ENCODE measurements at regions not wholly inside any gene's neighbourhood (a gene's known extent, or its start where the extent isn't known, plus 50 kb on each side); places are given as distances from the start of the nearest gene placed in this dataset.

DNA sequence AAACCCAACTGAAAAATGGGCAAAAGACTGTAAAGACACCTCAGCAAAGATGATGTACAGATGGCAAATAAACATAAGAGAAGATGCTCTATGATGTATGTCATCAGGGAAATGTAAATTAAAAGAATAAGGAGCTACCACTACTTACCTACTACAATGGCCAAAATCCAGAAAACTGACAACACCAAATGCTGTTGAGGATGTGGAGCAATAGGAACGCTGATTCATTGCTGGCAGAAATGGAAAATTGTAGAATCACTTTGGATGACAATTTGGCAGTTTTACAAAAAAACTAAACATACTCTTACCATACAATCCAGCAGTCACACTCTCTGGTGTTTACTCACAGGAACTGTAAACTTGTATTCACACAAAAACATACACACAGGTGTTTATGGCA is 222.3 kb upstream of the LDB2 start:
- no peak overlapping the region for H3K4ac ChIP-seq (ENCODE audit: low read depth, low read length)
- no peak overlapping the region for H3K9ac ChIP-seq (ENCODE audit: low read length)
- H3K4me1 ChIP-seq (ENCODE audit: control insufficient read depth, low read depth, low read length), result no peaks in the 10 kb centered on the region
- no peak overlapping the region for H3K4me2 ChIP-seq (ENCODE audit: low read length)
- H3K27me3 ChIP-seq (ENCODE audit: insufficient read depth, low read length, poor library complexity), result no peaks in the 10 kb centered on the region
- no peak overlapping the region for H2BK15ac ChIP-seq (replicated peaks; ENCODE audit: low read depth)
- H4K5ac ChIP-seq (ENCODE audit: low read length), result no peak overlapping the region
- no peak for DNase-seq
- H3K79me1 ChIP-seq (ENCODE audit: low read length), result no peaks in the 10 kb centered on the region
- no peak overlapping the region for H4K8ac ChIP-seq (ENCODE audit: low read depth, low read length)
- no peak overlapping the region for H2AK5ac ChIP-seq (ENCODE audit: low read length)
- H3K18ac ChIP-seq (ENCODE audit: low read length), result no peak overlapping the region
- H2BK5ac ChIP-seq (ENCODE audit: low read length), result no peak overlapping the region
- no CpG with 5 or more reads among the region's 1 CpG for WGBS (ENCODE audit: extremely low coverage, insufficient coverage, low lambda C conversion rate)
- no peaks in the 10 kb centered on the region for H3K36me3 ChIP-seq (ENCODE audit: control insufficient read depth, insufficient read depth, low read length)
- H3K56ac ChIP-seq (ENCODE audit: low read length), result no peak overlapping the region
- no peak overlapping the region for H3K4me3 ChIP-seq (ENCODE audit: low read length)
- H3K23ac ChIP-seq (ENCODE audit: low read length), result no peak overlapping the region
- H2BK120ac ChIP-seq (ENCODE audit: low read depth, low read length), result no peak overlapping the region
- no peaks in the 10 kb centered on the region for H3K79me2 ChIP-seq (ENCODE audit: control insufficient read depth, insufficient read depth, low read length)
- H3K27ac ChIP-seq (ENCODE audit: low read depth, low read length), result no peak overlapping the region

DNA sequence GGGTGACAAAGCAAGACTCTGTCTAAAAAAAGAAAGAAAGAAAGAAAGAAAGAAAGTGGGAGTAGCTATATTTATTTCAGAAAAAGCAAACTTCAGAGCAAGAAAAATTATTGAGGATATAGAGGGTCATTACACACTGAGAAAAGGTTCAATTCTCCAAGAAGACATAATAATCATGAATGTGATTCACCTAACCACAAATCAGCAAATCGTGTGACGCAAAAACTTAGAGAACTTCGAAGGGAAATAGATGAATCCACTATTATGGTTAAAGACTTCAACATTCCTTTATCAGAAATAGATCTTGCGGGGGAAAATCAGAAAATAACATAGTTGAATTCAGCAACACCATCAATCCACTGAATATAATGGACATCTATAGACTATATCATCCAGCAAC is 219.3 kb upstream of the LDB2 start:
- H3K23ac ChIP-seq (ENCODE audit: low read length), result no peak overlapping the region
- peak overlapping the region; percentile 16 for H3K4ac ChIP-seq (ENCODE audit: low read depth, low read length)
- H3K9ac ChIP-seq (ENCODE audit: low read length), result no peak overlapping the region
- H3K79me2 ChIP-seq (ENCODE audit: control insufficient read depth, insufficient read depth, low read length), result no peaks in the 10 kb centered on the region
- H2BK15ac ChIP-seq (replicated peaks; ENCODE audit: low read depth), result no peak overlapping the region
- no peak overlapping the region for H2AK5ac ChIP-seq (ENCODE audit: low read length)
- no peak overlapping the region for H3K18ac ChIP-seq (ENCODE audit: low read length)
- no peak overlapping the region for H3K27ac ChIP-seq (ENCODE audit: low read depth, low read length)
- DNase-seq, result no peak
- H3K4me1 ChIP-seq (ENCODE audit: control insufficient read depth, low read depth, low read length), result no peaks in the 10 kb centered on the region
- H2BK5ac ChIP-seq (ENCODE audit: low read length), result no peak overlapping the region
- H3K56ac ChIP-seq (ENCODE audit: low read length), result no peak overlapping the region
- H3K36me3 ChIP-seq (ENCODE audit: control insufficient read depth, insufficient read depth, low read length), result no peaks in the 10 kb centered on the region
- H2BK120ac ChIP-seq (ENCODE audit: low read depth, low read length), result no peak overlapping the region
- no CpG with 5 or more reads among the region's 4 CpGs for WGBS (ENCODE audit: extremely low coverage, insufficient coverage, low lambda C conversion rate)
- no peaks in the 10 kb centered on the region for H3K27me3 ChIP-seq (ENCODE audit: insufficient read depth, low read length, poor library complexity)
- no peaks in the 10 kb centered on the region for H3K79me1 ChIP-seq (ENCODE audit: low read length)
- no peak overlapping the region for H4K5ac ChIP-seq (ENCODE audit: low read length)
- H3K4me3 ChIP-seq (ENCODE audit: low read length), result no peak overlapping the region
- H4K8ac ChIP-seq (ENCODE audit: low read depth, low read length), result no peak overlapping the region
- H3K4me2 ChIP-seq (ENCODE audit: low read length), result no peak overlapping the region

DNA sequence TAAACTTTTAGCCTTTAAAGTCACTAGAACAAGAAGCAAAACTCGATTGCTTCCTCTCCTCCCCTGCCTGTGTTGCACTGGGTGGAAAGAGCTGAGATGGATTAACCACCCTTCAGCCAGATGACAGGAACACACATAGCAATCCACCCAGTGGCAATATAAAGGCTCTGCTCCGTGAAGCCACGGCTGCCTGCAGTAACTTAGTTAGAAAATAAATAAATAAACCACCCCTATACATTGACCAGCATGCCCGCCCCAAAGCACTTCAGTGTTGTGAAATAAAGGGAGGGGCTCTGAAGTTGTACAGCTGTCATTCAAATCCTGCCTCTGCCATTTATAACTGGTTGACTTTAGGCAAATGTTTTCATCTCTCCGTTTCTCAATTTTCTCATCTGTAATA is 217.1 kb upstream of the LDB2 start:
- no peak overlapping the region for H3K4me2 ChIP-seq (ENCODE audit: low read length)
- no peaks in the 10 kb centered on the region for H3K79me2 ChIP-seq (ENCODE audit: control insufficient read depth, insufficient read depth, low read length)
- peak; percentile 42 for DNase-seq
- H4K5ac ChIP-seq (ENCODE audit: low read length), result no peak overlapping the region
- no peak overlapping the region for H3K23ac ChIP-seq (ENCODE audit: low read length)
- H3K18ac ChIP-seq (ENCODE audit: low read length), result no peak overlapping the region
- H3K27ac ChIP-seq (ENCODE audit: low read depth, low read length), result no peak overlapping the region
- no peaks in the 10 kb centered on the region for H3K27me3 ChIP-seq (ENCODE audit: insufficient read depth, low read length, poor library complexity)
- no peak overlapping the region for H4K8ac ChIP-seq (ENCODE audit: low read depth, low read length)
- no peak overlapping the region for H2BK120ac ChIP-seq (ENCODE audit: low read depth, low read length)
- no peak overlapping the region for H3K4me3 ChIP-seq (ENCODE audit: low read length)
- no peaks in the 10 kb centered on the region for H3K79me1 ChIP-seq (ENCODE audit: low read length)
- H3K4me1 ChIP-seq (ENCODE audit: control insufficient read depth, low read depth, low read length), result no peaks in the 10 kb centered on the region
- no peak overlapping the region for H3K4ac ChIP-seq (ENCODE audit: low read depth, low read length)
- no peak overlapping the region for H3K9ac ChIP-seq (ENCODE audit: low read length)
- no peak overlapping the region for H2BK5ac ChIP-seq (ENCODE audit: low read length)
- H3K56ac ChIP-seq (ENCODE audit: low read length), result no peak overlapping the region
- no CpG with 5 or more reads among the region's 5 CpGs for WGBS (ENCODE audit: extremely low coverage, insufficient coverage, low lambda C conversion rate)
- no peak overlapping the region for H2BK15ac ChIP-seq (replicated peaks; ENCODE audit: low read depth)
- no peaks in the 10 kb centered on the region for H3K36me3 ChIP-seq (ENCODE audit: control insufficient read depth, insufficient read depth, low read length)
- H2AK5ac ChIP-seq (ENCODE audit: low read length), result no peak overlapping the region

DNA sequence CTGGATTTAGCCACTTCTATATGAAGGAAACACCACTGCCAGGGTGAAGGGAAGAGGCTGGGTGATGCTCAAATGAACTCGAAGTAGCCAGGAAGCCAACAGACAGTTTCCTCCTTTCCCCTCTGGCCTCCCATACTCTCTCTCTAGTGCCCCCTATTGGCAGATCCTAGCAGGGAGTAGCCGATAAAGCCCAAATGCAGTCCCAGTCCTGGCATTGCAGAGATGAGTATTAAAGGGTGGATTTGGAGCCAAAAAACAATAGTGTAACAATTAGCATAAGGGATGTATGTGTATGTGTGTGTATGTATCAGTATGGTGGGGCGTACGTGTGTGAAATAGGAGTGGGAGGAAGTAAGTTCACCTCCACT is 213.8 kb upstream of the LDB2 start:
- no peak overlapping the region for H3K4me3 ChIP-seq (ENCODE audit: low read length)
- H3K4me2 ChIP-seq (ENCODE audit: low read length), result no peak overlapping the region
- no peaks in the 10 kb centered on the region for H3K79me1 ChIP-seq (ENCODE audit: low read length)
- no peak overlapping the region for H4K8ac ChIP-seq (ENCODE audit: low read depth, low read length)
- no peak overlapping the region for H2BK5ac ChIP-seq (ENCODE audit: low read length)
- peak overlapping the region; percentile 93 for H3K4ac ChIP-seq (ENCODE audit: low read depth, low read length)
- H3K27me3 ChIP-seq (ENCODE audit: insufficient read depth, low read length, poor library complexity), result no peaks in the 10 kb centered on the region
- no peaks in the 10 kb centered on the region for H3K36me3 ChIP-seq (ENCODE audit: control insufficient read depth, insufficient read depth, low read length)
- no peak overlapping the region for H4K5ac ChIP-seq (ENCODE audit: low read length)
- no peak overlapping the region for H3K9ac ChIP-seq (ENCODE audit: low read length)
- peak; percentile 76 for DNase-seq
- H3K4me1 ChIP-seq (ENCODE audit: control insufficient read depth, low read depth, low read length), result no peaks in the 10 kb centered on the region
- no peak overlapping the region for H2BK15ac ChIP-seq (replicated peaks; ENCODE audit: low read depth)
- H3K23ac ChIP-seq (ENCODE audit: low read length), result no peak overlapping the region
- no peak overlapping the region for H3K18ac ChIP-seq (ENCODE audit: low read length)
- H2BK120ac ChIP-seq (ENCODE audit: low read depth, low read length), result no peak overlapping the region
- no CpG with 5 or more reads among the region's 4 CpGs for WGBS (ENCODE audit: extremely low coverage, insufficient coverage, low lambda C conversion rate)
- no peaks in the 10 kb centered on the region for H3K79me2 ChIP-seq (ENCODE audit: control insufficient read depth, insufficient read depth, low read length)
- no peak overlapping the region for H2AK5ac ChIP-seq (ENCODE audit: low read length)
- no peak overlapping the region for H3K56ac ChIP-seq (ENCODE audit: low read length)
- H3K27ac ChIP-seq (ENCODE audit: low read depth, low read length), result no peak overlapping the region

DNA sequence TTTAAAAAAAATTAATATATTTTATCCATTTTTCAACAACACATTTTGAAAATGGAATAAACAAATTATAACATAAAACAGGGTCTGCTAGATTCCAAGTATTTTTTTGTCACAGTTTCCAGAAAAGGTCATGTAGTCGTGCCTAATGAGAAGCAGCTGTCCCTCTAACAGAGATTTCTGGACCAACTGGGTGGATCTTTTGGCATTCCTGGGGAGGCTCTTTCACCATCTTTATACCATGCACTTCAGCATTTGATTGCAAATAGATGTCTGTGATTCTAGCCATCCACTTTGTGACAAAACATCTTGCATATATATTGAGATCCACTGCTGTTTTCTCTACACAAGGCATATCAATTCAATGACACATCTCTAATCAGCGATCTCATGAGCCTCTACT is 210.7 kb upstream of the LDB2 start:
- peak overlapping the region; percentile 36 for H2BK15ac ChIP-seq (replicated peaks; ENCODE audit: low read depth)
- H3K36me3 ChIP-seq (ENCODE audit: control insufficient read depth, insufficient read depth, low read length), result no peaks in the 10 kb centered on the region
- H3K23ac ChIP-seq (ENCODE audit: low read length), result no peak overlapping the region
- H4K8ac ChIP-seq (ENCODE audit: low read depth, low read length), result no peak overlapping the region
- H3K27me3 ChIP-seq (ENCODE audit: insufficient read depth, low read length, poor library complexity), result no peaks in the 10 kb centered on the region
- no CpG with 5 or more reads among the region's 2 CpGs for WGBS (ENCODE audit: extremely low coverage, insufficient coverage, low lambda C conversion rate)
- no peak overlapping the region for H3K4ac ChIP-seq (ENCODE audit: low read depth, low read length)
- no peak overlapping the region for H3K4me3 ChIP-seq (ENCODE audit: low read length)
- no peaks in the 10 kb centered on the region for H3K79me1 ChIP-seq (ENCODE audit: low read length)
- H4K5ac ChIP-seq (ENCODE audit: low read length), result no peak overlapping the region
- H3K27ac ChIP-seq (ENCODE audit: low read depth, low read length), result no peak overlapping the region
- no peak overlapping the region for H3K9ac ChIP-seq (ENCODE audit: low read length)
- no peak overlapping the region for H3K56ac ChIP-seq (ENCODE audit: low read length)
- H3K4me1 ChIP-seq (ENCODE audit: control insufficient read depth, low read depth, low read length), result no peaks in the 10 kb centered on the region
- H3K79me2 ChIP-seq (ENCODE audit: control insufficient read depth, insufficient read depth, low read length), result no peaks in the 10 kb centered on the region
- H2BK120ac ChIP-seq (ENCODE audit: low read depth, low read length), result no peak overlapping the region
- H2AK5ac ChIP-seq (ENCODE audit: low read length), result no peak overlapping the region
- DNase-seq, result no peak
- no peak overlapping the region for H3K4me2 ChIP-seq (ENCODE audit: low read length)
- no peak overlapping the region for H3K18ac ChIP-seq (ENCODE audit: low read length)
- H2BK5ac ChIP-seq (ENCODE audit: low read length), result no peak overlapping the region

DNA sequence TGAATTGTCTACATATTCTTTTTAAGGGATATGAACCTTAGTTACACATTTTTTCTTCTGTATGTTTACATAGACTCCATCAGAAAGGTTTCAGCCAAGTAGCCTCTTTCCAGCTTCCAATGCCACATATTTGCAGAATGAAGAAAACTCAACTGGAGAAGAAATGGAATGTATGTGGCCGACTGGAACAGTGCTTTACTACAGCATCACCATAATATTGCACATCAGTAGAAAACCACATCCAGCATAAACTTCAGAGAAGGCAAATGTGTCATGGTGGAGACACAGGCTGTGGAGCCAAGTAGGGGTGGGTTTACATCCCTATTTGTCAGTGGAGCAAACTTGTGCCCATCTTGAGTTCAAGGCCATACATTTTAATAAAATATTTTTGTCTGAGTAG is 204.8 kb upstream of the LDB2 start:
- no peaks in the 10 kb centered on the region for H3K36me3 ChIP-seq (ENCODE audit: control insufficient read depth, insufficient read depth, low read length)
- no peak overlapping the region for H3K18ac ChIP-seq (ENCODE audit: low read length)
- no peak overlapping the region for H3K27ac ChIP-seq (ENCODE audit: low read depth, low read length)
- no peak overlapping the region for H3K4ac ChIP-seq (ENCODE audit: low read depth, low read length)
- no peaks in the 10 kb centered on the region for H3K79me1 ChIP-seq (ENCODE audit: low read length)
- no peak overlapping the region for H3K9ac ChIP-seq (ENCODE audit: low read length)
- H3K27me3 ChIP-seq (ENCODE audit: insufficient read depth, low read length, poor library complexity), result no peaks in the 10 kb centered on the region
- H3K79me2 ChIP-seq (ENCODE audit: control insufficient read depth, insufficient read depth, low read length), result no peaks in the 10 kb centered on the region
- H3K4me2 ChIP-seq (ENCODE audit: low read length), result no peak overlapping the region
- no peak overlapping the region for H3K23ac ChIP-seq (ENCODE audit: low read length)
- H2BK120ac ChIP-seq (ENCODE audit: low read depth, low read length), result no peak overlapping the region
- no peak overlapping the region for H2AK5ac ChIP-seq (ENCODE audit: low read length)
- H4K5ac ChIP-seq (ENCODE audit: low read length), result no peak overlapping the region
- no peak overlapping the region for H2BK5ac ChIP-seq (ENCODE audit: low read length)
- no peak overlapping the region for H2BK15ac ChIP-seq (replicated peaks; ENCODE audit: low read depth)
- no peak for DNase-seq
- no peak overlapping the region for H4K8ac ChIP-seq (ENCODE audit: low read depth, low read length)
- H3K4me3 ChIP-seq (ENCODE audit: low read length), result no peak overlapping the region
- no peak overlapping the region for H3K56ac ChIP-seq (ENCODE audit: low read length)
- H3K4me1 ChIP-seq (ENCODE audit: control insufficient read depth, low read depth, low read length), result no peaks in the 10 kb centered on the region
- WGBS (ENCODE audit: extremely low coverage, insufficient coverage, low lambda C conversion rate), result no CpG with 5 or more reads among the region's 1 CpG
